Bone marrow (tissue), 2 donors: ENCODE measurements at regions not wholly inside any gene's neighbourhood (a gene's known extent, or its start where the extent isn't known, plus 50 kb on each side); places are given as distances from the start of the nearest gene placed in this dataset.
"Not testable (repeated sequence)": the region's sequence is repeated elsewhere in the genome, so short reads cannot be mapped to it uniquely, and the experiment has no call there.

Experiments used
- DNase-seq, 2 donors: peaks; one replicate each; lab custom pipeline; 2025; lab: John Stamatoyannopoulos, UW

GRCh38 chr10:123270221-123270620 is 116.0 kb downstream of the BUB3 start:
- DNase-seq, result no peak

DNA sequence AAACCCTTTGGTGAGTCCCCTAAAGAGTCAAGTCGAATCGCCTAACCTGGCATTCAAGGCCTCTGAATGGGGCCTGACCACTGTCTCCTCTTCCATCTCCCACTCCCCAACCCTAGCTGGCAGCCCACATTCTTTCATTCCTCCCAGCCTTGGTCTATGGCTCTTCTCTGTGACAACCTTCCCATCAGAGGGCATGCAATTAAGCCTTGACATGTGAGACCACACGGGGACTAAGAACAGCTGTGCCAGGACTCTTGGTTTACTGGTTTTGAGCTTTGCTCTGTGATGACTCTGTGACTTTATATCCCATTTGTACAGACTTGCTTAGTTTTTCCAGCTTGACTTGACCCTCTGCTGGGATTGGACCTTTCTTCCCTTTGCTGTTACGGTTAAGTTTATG is 116.6 kb downstream of the BUB3 start:
- DNase-seq, result no peak

GRCh38 chr10:123272171-123272570 is 118.0 kb downstream of the BUB3 start:
- DNase-seq, result no peak

DNA sequence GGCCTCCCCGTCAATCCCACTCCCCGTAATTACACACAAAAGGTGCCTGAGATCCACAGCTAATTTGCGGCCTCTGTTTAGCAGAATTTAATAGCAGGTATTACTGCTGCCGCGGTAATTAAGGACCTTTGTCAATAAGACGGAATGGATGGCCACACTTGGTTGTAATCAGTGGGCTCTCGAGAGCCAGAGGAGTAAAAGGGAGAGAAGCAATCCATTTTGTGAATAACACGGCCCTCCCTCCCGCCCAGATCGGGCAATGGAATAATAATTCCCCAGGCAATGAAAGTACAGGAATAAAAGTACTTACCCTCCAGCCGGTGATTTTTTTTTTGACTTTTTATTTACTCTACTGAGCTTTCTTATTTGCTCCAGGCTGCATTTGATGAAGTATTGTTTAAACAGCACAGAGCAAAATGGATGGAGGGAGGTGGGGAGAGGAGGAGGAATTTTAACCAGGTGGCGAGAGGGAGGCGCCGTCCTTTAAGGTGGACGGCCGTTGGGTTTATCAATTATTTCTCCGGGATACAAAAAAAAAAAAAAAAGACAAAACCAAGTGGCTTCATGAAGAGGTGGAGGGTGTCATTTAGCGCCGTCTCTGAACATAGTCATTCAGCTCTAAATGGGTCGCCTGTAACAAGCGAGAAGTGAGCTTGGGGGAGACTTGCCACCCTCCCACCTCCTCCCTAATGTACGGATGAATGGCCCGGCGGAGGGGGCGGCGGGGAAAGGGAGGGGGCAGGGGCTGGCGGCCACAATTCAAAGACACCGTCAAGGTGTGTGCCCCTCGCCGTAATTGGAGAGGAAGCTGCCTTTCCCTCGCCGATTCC is 120.3 kb downstream of the BUB3 start:
- no peak for DNase-seq

GRCh38 chr10:123275136-123275564 is 120.9 kb downstream of the BUB3 start:
- DNase-seq, result no peak

GRCh38 chr10:123278445-123278844 is 124.2 kb downstream of the BUB3 start:
- DNase-seq, result no peak

DNA sequence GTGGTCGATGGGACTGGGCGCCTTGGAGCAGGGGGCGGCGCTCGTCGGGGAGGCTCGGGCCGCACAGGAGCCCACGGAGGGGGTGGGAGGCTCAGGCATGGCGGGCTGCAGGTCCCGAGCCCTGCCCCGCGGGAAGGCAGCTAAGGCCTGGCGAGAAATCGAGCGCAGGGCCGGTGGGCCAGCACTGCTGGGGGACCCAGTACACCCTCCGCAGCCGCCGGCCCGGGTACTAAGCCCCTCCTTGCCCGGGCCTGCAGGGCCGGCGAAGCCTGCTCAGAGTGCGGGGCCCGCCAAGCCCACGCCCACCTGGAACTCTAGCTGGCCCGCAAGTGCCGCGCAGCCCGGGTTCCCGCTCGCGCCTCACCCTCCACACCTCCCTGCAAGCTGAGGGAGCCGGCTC is 129.2 kb downstream of the BUB3 start:
- not testable (repeated sequence) for DNase-seq

GRCh38 chr10:123284022-123284421 is 129.8 kb downstream of the BUB3 start:
- DNase-seq, result no peak

- no peak for DNase-seq
Observed at GRCh38 chr10:123287594-123288247, 133.5 kb downstream of the BUB3 start.

DNA sequence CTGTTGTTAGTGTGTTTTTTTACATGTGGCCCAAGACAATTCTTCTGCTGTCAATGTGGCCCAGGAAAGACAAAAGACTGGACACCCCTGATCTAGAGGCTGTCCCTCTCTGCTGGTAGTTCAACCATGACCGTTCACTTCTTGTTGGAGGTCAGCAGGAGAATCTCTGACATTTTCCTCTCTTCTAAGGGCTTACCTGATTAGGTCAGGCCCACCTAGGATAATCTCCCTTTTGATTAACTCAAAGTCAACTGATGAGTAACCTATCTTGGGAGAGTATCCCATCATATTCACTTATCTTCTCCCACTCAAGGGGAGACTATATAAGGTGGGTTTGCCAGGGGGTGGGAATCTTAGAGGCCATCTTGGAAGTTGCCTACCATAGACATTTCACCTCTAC is 135.2 kb downstream of the BUB3 start:
- DNase-seq, result no peak

DNA sequence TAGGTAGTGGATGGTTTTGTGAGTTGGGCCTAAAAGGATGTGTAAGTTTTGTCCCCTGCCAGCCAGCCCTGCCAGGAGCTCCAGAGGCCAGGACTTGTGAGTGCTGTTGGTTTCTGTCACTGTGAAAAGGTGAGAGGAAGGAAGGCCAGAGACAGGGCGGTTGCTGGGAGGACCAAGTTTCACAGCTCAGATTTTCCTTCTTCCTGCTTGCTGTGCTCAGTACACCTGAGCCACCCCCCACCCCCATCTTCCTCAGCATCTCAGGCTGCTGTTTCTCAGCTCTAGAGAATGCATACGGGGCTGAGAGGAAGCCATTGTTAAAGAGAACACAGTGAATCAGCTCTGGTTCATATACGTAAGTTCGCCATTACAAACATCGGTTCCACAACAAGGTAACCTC is 139.9 kb downstream of the BUB3 start:
- no peak for DNase-seq

DNA sequence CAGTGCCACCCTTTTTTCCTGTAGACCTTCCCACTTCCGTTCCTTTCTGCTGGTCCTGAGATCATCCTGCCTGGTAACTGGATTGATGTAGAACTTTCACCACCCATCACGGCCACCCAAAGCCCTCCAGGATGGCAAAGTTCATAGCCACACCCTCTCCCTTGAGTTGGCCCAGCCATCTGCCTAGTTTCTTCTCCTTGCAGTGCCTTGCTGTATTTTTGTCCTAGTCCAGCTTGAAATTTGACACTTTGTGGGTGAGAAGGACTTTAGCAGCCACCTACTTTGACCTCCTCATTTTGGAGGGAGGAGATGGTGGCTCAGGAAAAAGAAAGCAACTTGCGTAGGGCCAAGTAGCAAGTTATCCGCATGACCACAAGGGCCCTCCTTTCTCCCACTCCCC is 140.7 kb downstream of the BUB3 start:
- no peak for DNase-seq

DNA sequence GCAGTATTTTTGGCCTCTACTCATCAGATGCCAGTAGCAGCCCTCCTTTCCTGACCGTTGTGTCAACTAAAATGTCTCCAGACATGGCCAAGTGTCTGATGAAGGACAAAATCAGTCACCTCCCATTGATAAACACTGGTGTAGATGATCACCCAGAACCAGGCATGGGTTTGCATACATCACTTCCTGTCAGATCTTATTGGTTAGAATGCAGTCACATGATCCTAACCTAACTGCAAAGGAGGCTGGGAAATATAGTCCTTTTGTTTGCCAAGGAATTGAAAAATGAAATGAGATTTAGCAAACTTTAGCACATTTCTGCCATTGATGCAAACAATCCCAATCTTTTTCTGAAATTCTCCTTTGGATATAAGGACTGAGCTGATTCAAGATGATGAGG is 141.4 kb downstream of the BUB3 start:
- no peak for DNase-seq

GRCh38 chr10:123297175-123297574 is 143.0 kb downstream of the BUB3 start:
- DNase-seq, result no peak

DNA sequence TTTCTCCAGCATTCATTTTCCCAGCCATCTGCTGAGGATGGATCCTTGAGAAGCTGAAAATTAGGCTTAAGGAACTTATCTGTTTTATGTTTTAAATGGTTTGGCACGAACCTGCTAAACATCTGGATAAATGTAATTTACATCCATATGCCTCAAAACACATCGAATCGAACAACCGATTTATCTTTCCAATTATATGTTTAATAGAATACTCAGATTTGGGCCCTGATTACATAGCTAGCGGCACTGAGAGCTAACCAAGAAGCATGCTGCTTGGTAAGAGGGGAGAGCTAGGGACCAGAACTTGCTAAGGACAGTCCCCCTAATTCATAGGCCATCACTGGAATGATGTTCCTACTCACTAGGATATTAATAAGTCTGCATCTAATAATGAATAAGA is 144.4 kb downstream of the BUB3 start:
- no peak for DNase-seq

- no peak for DNase-seq
Observed at GRCh38 chr10:123299598-123299997, 145.4 kb downstream of the BUB3 start.

DNA sequence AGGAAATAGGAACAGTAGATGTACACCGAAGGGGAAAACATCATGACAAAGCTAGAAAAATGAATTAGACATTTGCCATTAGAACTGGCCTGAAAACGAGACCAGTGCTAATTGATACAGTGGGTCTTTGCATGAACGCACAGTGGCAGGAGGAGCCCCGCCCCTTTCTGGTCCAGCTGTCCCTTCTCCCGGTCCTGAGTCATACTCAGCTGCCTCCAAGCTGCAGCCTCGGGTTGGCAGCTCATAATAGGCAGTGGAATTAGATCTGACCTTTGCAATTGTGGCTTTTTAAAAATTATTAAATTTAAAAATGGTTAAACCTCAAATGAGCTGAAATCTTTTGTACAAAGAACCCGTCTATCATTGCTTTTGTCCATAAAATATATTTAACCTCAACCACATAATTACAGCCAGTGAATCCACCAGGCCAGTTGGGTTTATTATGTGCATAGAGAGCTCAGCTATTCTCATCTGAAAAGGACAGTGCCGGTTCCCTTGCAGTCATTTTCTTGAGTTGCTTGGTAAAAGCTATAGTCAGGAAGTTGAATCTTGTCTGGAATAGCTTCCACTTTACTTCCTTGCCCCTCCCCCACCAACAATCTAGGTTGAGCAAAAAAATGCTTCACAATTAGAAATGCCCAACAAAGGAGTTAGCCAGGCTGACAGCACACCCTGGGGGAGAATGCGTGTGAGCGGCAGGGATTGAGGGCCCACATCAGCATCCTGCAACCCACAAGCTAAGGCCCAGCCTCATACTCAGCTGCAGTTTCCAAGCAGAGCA is 147.1 kb downstream of the BUB3 start:
- no peak for DNase-seq

DNA sequence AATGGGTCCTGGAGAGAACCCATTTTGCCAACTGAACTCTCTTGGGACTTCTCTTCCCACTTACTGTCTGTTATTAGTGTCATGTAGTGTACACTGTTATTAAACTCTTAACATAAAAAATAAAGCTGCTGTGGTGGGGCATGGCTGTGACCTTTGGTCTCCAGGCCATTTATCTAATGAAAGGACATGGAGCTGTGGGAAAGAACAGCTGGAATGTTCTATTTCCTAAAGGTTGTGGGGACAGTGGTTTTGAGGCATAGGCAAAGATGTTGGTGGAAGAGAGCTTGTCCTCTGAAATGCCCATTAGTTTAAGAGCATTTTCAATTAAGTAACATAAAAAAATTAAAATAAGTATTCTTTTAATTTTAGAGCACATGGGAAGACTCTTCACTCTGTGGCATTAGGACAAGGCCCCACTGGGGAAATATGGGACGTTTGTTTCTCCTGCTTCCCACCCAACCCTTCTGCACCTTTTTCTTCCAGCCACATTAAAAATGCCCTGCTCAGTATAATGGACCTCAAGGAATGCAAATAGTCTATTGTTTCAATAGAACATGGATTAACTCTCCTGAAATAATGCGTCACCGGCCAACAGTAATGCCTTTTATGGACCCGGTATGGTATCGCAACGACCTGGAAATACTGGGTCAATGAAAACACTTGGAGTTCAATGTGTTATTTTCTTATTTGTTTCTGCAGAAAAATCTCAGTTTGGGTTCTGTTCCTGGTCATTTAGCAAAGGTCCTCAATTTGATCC is 149.6 kb downstream of the BUB3 start:
- no peak for DNase-seq

DNA sequence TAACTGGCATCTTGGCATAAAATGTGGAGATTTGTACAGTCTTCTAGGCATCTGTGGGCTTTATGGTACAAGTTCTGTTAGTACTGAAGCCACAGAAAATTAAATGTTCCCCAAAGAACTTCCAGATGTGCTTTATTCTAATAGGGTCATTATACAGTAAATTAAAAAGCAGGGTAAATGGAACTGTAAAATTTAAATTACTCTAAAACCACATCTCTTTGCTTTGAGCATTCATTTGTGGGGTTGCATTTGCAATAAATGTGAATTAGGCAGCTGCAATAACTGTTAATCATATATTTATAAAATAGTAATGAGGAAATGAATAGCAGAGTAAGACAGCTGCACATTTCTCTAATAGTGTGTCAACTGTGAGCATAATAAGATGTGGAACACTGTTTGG is 151.5 kb downstream of the BUB3 start:
- DNase-seq, result no peak

- DNase-seq, result no peak
Observed at GRCh38 chr10:123306290-123306689, 152.1 kb downstream of the BUB3 start.

GRCh38 chr10:123309731-123310130 is 155.5 kb downstream of the BUB3 start:
- no peak for DNase-seq

DNA sequence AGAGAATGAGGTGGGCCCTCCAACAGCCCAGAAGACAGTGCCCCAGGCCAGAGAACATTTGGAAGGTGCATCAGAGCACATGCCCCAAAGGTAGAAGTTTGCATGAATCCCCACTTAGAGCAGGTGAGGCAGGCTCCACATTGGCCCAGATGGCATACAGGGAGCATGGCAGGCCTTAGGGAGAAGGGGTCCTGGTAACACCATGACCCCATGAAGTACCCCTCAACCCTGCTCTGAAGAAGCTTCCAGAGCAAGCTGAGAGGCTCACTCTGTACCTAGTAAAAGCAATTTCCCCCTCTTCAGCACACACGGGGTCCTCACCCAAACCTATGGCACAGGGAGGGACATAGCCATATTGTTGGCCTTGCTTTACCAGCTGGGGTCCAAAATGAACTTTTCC is 162.6 kb downstream of the BUB3 start:
- DNase-seq, result no peak
